Prostate gland (tissue), 2 donors: ENCODE measurements at regions not wholly inside any gene's neighbourhood (a gene's known extent, or its start where the extent isn't known, plus 50 kb on each side); places are given as distances from the start of the nearest gene placed in this dataset.

Experiments
- DNase-seq: peaks from one replicate; pipeline ENCODE4 v3.0.0-alpha.2; 2019; ENCODE audit warnings: low spot score
- H3K27ac ChIP-seq, 2 donors: fragments of 200-600 bp; sonication (generic); 2 replicates each; pipeline ENCODE4 v1.5.1; 2017 to 2019
- H3K27me3 ChIP-seq: fragments of 200-600 bp; sonication (generic); replicated peaks from 2 replicates; pipeline ENCODE4 v1.5.1; 2019; ENCODE audit not compliant: insufficient read depth
- H3K36me3 ChIP-seq, 2 donors: fragments of 200-600 bp; sonication (generic); 1 replicate in 1 of 2; 2 replicates in 1 of 2; pipeline versions ENCODE4 v1.5.1 to v1.8.1; 2017 to 2019
- H3K4me1 ChIP-seq: fragments of 200-600 bp; sonication (generic); replicated peaks from 2 replicates; pipeline ENCODE4 v1.5.1; 2019
- H3K4me3 ChIP-seq, 2 donors: fragments of 200-600 bp; sonication (generic); 2 replicates each; pipeline ENCODE4 v1.5.1; 2017 to 2019
- H3K9me3 ChIP-seq: fragments of 200-600 bp; sonication (generic); 2 replicates; pipeline ENCODE4 v1.5.1; 2017
- CTCF ChIP-seq, 4 experiments: fragments of 200-600 bp in 2 of 4; fragments of 450-650 bp in 2 of 4; sonication (generic) in 2 of 4; IDR thresholded peaks; 1 replicate in 3 of 4; 2 replicates in 1 of 4; pipeline ENCODE4 v1.5.1; 2016 to 2019; ENCODE audit warnings: antibody characterized with exemption in 4 of 4, mild to moderate bottlenecking in 2 of 4, moderate library complexity in 2 of 4
- POLR2A ChIP-seq: fragments of 450-650 bp; IDR thresholded peaks from one replicate; pipeline ENCODE4 v1.6.1; 2016; ENCODE audit warnings: antibody characterized with exemption, mild to moderate bottlenecking
- POLR2AphosphoS5 ChIP-seq: sonication (generic); formaldehyde crosslinking; IDR thresholded peaks from one replicate; pipeline ENCODE4 v1.6.1; 2017; ENCODE audit warnings: antibody characterized with exemption
- WGBS: methylation state at CpG from one replicate; pipeline ENCODE4 v1.1.5; 2018; 5-methylcytosine and 5-hydroxymethylcytosine counted together
- intact Hi-C: fragments of 100-400 bp; cut with DNase I; formaldehyde crosslinking; loops from one replicate; pipeline ENCODE4 v1.14.2; 2022

- Histone ChIP-seq H3K36me3 (no peaks in the 10 kb centered on the region), H3K9me3 (no peaks in the 10 kb centered on the region), H3K27me3 (no peaks in the 10 kb centered on the region), H3K27ac (no peak overlapping the region), H3K4me3 (no peak overlapping the region), H3K4me1 (no peaks in the 10 kb centered on the region)
- no peak for DNase-seq
- intact Hi-C loops = no loop called here
- TF ChIP-seq POLR2A (no peak), CTCF (IDR thresholded peaks at IDR 0.05) (no peak), POLR2AphosphoS5 (no peak)
- 89% methylated on average over 2 of the region's 2 CpGs for whole genome bisulfite sequencing
Measured at GRCh38 chr5:158205992-158206391, 347.0 kb upstream of the CLINT1 start.

GRCh38 chr5:158203261-158203660, 344.3 kb upstream of the CLINT1 start:
- no peak for DNase-seq
- WGBS = 74% methylated on average over 8 of the region's 8 CpGs
- Histone ChIP-seq H3K9me3 (no peaks in the 10 kb centered on the region), H3K27me3 (no peaks in the 10 kb centered on the region), H3K27ac (no peak overlapping the region), H3K4me3 (no peak overlapping the region), H3K36me3 (no peaks in the 10 kb centered on the region), H3K4me1 (no peaks in the 10 kb centered on the region)
- intact Hi-C loops = no loop called here
- TF ChIP-seq CTCF (IDR thresholded peaks at IDR 0.05) (no peak), POLR2A (no peak), POLR2AphosphoS5 (no peak)

GRCh38 chr5:158202801-158203200, 343.9 kb upstream of the CLINT1 start:
- Histone ChIP-seq H3K9me3 (no peaks in the 10 kb centered on the region), H3K27me3 (no peaks in the 10 kb centered on the region), H3K4me3 (no peak overlapping the region), H3K4me1 (no peaks in the 10 kb centered on the region), H3K36me3 (no peaks in the 10 kb centered on the region), H3K27ac (no peak overlapping the region)
- 89% methylated on average over 7 of the region's 7 CpGs for WGBS
- intact Hi-C loops = no loop called here
- no peak for DNase-seq
- TF ChIP-seq POLR2A (no peak), POLR2AphosphoS5 (no peak), CTCF (IDR thresholded peaks at IDR 0.05) (no peak)

GRCh38 chr5:158200619-158201018, 341.7 kb upstream of the CLINT1 start:
- H3K9me3 ChIP-seq = no peaks in the 10 kb centered on the region
- intact Hi-C loops = no loop called here
- no peak overlapping the region for H3K4me3 ChIP-seq
- no peak for DNase-seq
- H3K27ac ChIP-seq = no peak overlapping the region
- H3K27me3 ChIP-seq = no peaks in the 10 kb centered on the region
- no peaks in the 10 kb centered on the region for H3K36me3 ChIP-seq
- WGBS = 20% methylated on average over 4 of the region's 4 CpGs
- no peaks in the 10 kb centered on the region for H3K4me1 ChIP-seq
- TF ChIP-seq CTCF (IDR thresholded peaks at IDR 0.05) (no peak), POLR2AphosphoS5 (no peak), POLR2A (no peak)

- H3K9me3 ChIP-seq = no peaks in the 10 kb centered on the region
- no peaks in the 10 kb centered on the region for H3K36me3 ChIP-seq
- TF ChIP-seq POLR2A (no peak), CTCF (IDR thresholded peaks at IDR 0.05) (no peak), POLR2AphosphoS5 (no peak)
- WGBS = 84% methylated on average over 6 of the region's 6 CpGs
- intact Hi-C loops = no loop called here
- no peak overlapping the region for H3K27ac ChIP-seq
- H3K4me1 ChIP-seq = no peaks in the 10 kb centered on the region
- H3K4me3 ChIP-seq = no peak overlapping the region
- no peak for DNase-seq
- peaks cover 3% of the 10 kb centered on the region for H3K27me3 ChIP-seq
Measured at GRCh38 chr5:158198636-158199035, 339.7 kb upstream of the CLINT1 start.
